ENCODE measurements at regions not wholly inside any gene's neighbourhood (a gene's known extent, or its start where the extent isn't known, plus 50 kb on each side); places are given as distances from the start of the nearest gene placed in this dataset.

GRCh38 chr3:176935194-176935888 is 261.9 kb downstream of the TBL1XR1 start:
- no peak for DNase-seq
- in situ Hi-C loops (cut with MboI; ENCODE audit: low pct_unique_long_range_greater_than_20kb, low sequenced_read_pairs), result no loop called here

DNA sequence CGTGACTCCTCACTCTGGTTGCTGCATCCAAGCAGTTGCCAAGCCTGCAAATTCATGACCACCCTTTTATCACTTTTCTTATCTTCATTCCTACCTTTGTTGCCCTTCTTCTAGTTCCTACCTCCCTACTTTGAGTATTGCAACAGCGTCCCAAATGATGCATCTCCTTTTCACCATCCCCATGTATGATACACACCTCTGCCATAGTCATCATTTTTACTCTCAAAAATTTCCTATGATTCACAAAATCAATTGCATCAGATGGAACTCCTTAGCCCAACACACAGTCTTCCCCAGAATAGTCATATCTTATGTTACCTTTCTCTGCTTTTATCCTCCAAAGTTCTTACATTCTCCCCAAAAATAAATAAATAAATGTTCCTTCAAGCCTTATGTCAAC is 262.6 kb downstream of the TBL1XR1 start:
- in situ Hi-C loops (cut with MboI; ENCODE audit: low pct_unique_long_range_greater_than_20kb, low sequenced_read_pairs), result no loop called here
- DNase-seq, result no peak

GRCh38 chr3:176933704-176934103 is 263.6 kb downstream of the TBL1XR1 start:
- DNase-seq, result no peak
- in situ Hi-C loops (cut with MboI; ENCODE audit: low pct_unique_long_range_greater_than_20kb, low sequenced_read_pairs), result no loop called here

GRCh38 chr3:176932433-176932832 is 264.8 kb downstream of the TBL1XR1 start:
- DNase-seq, result no peak
- in situ Hi-C loops (cut with MboI; ENCODE audit: low pct_unique_long_range_greater_than_20kb, low sequenced_read_pairs), result no loop called here

DNA sequence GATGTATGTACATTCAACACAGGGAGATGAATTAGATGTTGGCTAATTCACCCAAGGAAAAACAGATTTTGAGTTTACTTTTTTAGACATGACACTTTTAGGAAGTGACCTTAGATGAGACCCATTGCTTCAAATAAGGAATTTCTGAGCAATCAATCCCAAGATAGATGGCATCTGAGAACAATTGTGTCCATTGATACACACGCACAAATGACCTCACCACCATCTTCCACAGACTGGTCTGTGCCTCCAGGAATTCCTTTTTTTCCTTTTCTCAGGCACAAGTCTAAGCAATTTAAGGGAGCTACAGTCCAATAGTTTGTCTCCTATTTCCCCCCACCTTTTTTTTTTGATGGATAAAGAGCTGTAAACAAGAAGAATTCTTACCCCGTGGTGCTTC is 265.3 kb downstream of the TBL1XR1 start:
- no peak for DNase-seq
- in situ Hi-C loops (cut with MboI; ENCODE audit: low pct_unique_long_range_greater_than_20kb, low sequenced_read_pairs), result no loop called here

DNA sequence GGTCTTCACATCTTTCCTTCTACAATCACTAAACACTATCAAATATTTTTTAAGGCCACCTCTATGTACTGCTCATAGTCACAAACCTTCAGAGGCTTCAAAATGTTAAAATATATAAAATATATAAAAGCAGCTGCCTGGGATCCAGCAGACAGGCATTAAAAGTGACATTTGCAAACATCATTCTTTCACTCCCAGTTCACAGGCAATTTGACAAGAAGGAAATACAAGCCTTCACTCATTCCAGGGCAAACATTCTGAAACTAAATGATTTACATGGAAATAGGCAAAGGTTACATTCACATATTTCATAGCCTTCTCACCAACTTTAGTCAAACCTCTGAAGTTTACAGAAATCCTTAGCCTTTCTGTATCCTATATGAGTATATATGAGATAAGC is 266.3 kb downstream of the TBL1XR1 start:
- no peak for DNase-seq
- in situ Hi-C loops (cut with MboI; ENCODE audit: low pct_unique_long_range_greater_than_20kb, low sequenced_read_pairs), result no loop called here

DNA sequence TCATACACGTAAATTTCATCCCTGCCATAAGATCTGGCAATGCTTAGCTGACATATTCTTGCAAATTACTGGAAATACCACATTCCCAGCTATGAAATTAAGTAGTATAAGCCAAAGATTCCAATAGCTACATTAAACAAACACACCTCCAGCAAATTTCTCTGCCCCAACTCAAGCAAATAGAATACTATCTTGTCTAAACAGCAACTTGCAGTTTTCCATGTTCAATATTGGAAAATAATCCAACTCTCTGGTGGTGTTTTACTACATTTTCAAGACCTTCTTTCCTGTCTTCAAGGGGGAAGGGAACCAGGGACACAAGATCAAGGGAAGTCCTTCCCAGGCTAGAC is 268.7 kb downstream of the TBL1XR1 start:
- DNase-seq, result no peak
- in situ Hi-C loops (cut with MboI; ENCODE audit: low pct_unique_long_range_greater_than_20kb, low sequenced_read_pairs), result no loop called here

DNA sequence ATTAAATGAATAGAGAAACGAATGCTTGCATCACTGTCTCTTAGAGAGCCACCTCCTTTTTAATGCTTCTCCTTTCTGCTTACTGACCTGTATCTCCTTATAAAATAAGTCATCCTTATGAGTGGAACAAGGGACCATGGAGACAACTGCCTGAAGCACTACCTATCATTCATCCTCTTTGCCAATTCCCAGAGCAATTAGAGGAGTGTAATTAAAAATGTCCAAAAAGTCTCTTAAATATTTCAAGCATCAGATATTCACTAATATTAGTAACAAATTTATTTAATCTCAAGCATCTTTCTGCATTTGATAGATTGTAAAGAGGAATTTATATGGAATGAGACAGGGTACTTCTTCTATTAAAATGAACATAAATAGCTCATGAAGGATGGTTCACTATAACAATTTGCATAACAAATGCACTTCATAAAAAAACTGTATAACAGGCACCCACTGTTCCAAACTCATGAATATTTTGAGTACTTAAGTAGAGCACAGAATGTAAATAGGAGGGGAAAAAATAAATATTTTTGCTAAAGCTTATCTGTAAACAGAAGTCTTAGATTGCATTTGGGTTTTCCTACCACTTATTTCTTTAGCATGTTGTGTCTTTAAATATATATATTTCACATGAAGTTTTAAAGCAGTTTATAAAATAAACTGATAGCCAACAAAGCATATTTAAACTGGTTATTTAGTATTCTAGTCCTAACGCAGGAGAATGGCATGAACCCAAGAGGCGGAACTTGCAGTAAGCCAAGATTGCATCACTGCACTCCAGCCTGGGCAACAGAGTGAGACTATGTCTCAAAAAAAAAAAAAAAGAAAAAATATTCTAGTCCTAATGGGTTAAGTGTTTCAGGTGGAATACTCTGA is 269.3 kb downstream of the TBL1XR1 start:
- in situ Hi-C loops (cut with MboI; ENCODE audit: low pct_unique_long_range_greater_than_20kb, low sequenced_read_pairs), result no loop called here
- no peak for DNase-seq

- in situ Hi-C loops (cut with MboI; ENCODE audit: low pct_unique_long_range_greater_than_20kb, low sequenced_read_pairs), result no loop called here
- no peak for DNase-seq
Measured at GRCh38 chr3:176927280-176927679, 270.0 kb downstream of the TBL1XR1 start.

DNA sequence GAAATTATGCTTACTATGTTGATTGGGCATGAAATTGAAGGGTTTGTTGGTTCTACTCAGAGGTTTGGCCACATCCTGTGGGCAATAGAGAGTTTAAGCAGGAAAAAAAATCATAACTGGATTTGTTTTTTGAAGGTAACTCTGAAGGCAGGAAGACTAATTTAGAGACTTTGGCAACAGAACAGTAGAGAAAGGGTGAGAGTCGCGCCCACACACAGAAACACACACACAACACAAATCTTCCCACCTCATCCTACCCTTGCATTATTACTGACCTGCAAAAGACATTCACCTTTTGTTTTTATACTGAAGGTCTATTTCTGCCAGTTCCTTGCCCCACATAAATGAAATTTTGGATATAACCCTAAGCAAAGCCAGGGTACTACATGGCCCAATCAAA is 270.6 kb downstream of the TBL1XR1 start:
- in situ Hi-C loops (cut with MboI; ENCODE audit: low pct_unique_long_range_greater_than_20kb, low sequenced_read_pairs), result no loop called here
- no peak for DNase-seq

- no peak for DNase-seq
- in situ Hi-C loops (cut with MboI; ENCODE audit: low pct_unique_long_range_greater_than_20kb, low sequenced_read_pairs), result no loop called here
Measured at GRCh38 chr3:176926034-176926433, 271.2 kb downstream of the TBL1XR1 start.

DNA sequence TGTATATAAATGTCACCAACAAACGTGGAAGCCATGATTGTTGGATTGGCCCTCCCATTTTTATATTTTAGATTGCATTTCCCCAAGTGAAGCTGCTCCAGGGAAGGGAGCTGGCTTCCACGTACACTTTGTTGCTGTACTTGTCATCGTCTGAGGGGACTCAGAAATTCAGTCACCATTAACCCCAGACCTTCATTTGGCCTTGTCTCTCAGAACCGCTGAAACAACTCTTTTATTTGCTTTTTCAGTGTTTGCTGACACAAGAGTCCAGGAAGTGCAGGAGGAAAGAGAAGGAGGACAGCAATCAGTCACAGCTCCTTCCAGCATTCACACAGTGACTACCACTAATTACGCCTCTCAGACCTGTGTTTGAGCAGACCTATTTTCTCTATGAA is 276.5 kb downstream of the TBL1XR1 start:
- no peak for DNase-seq
- in situ Hi-C loops (cut with MboI; ENCODE audit: low pct_unique_long_range_greater_than_20kb, low sequenced_read_pairs), result no loop called here

DNA sequence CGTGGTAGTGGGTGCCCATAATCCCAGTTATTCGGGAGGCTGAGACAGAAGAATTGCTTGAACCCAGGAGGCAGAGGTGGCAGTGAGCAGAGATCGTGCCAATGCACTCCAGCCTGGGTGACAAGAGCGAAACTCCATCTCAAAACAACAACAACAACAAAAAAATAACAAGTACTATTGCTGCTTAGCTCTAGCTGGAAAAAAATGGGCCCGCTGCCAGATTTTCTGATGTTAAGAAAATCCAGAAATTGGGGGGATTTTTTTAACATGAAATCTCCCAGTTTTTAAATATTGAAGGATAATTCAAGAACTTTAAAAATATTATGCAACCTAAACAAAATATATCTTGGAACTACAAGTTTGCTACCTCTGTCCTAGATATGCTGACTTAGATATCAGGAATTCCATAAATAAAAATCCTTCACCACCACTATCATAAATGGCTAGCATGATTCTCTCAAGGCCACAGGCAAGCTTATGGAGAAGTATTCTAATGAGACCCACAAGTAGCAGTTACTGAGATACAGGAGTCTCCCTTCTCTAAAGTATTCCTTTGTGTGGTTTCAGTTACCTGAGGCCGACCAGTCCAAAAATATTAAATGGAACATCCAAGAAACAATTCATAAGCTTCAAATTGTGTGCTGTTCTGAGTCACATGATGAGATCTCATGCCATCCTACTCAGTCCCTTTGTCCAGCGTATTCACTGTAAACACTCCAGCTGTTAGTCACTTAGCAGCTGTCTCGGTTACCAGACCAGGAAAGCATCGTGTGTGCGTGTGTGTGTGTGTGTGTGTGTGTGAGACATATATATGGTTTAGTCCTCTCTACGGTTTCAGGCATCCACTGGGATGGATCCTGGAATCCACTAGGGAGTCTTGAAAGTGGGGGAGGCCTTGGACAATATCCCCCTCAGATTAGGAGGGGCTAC is 277.2 kb downstream of the TBL1XR1 start:
- in situ Hi-C loops (cut with MboI; ENCODE audit: low pct_unique_long_range_greater_than_20kb, low sequenced_read_pairs), result no loop called here
- DNase-seq, result no peak

DNA sequence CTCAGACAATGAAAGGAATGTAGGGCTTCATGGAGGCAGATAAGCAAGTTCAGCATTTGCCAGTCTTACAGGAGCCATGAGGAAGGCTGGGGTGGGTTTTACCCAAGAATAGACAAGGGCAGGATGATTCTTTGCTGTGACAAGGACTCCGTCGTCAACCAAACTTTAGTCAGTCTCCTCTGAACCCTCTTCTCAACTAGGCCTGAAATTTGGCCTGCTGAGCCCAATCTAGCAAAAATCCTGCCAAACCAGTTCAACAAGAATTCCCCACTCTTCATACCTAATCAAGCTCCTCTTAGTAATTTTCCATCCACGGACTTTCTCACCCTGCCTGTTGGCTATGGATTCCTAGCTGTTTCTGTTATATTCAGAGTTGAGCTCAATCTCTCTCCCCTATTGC is 280.5 kb downstream of the TBL1XR1 start:
- no peak for DNase-seq

GRCh38 chr3:176914764-176915163 is 282.5 kb downstream of the TBL1XR1 start:
- in situ Hi-C loops (cut with MboI; ENCODE audit: low pct_unique_long_range_greater_than_20kb, low sequenced_read_pairs), result no loop called here
- DNase-seq, result no peak

More for the DNA sequence above, 280.5 kb downstream of the TBL1XR1 start:
- in situ Hi-C loops (cut with MboI; ENCODE audit: low pct_unique_long_range_greater_than_20kb, low sequenced_read_pairs), result no loop called here

GRCh38 chr3:176911579-176911978 is 285.7 kb downstream of the TBL1XR1 start:
- DNase-seq, result no peak
- in situ Hi-C loops (cut with MboI; ENCODE audit: low pct_unique_long_range_greater_than_20kb, low sequenced_read_pairs), result no loop called here

- in situ Hi-C loops (cut with MboI; ENCODE audit: low pct_unique_long_range_greater_than_20kb, low sequenced_read_pairs), result no loop called here
- DNase-seq, result no peak
Measured at GRCh38 chr3:176909044-176909443, 288.2 kb downstream of the TBL1XR1 start.

DNA sequence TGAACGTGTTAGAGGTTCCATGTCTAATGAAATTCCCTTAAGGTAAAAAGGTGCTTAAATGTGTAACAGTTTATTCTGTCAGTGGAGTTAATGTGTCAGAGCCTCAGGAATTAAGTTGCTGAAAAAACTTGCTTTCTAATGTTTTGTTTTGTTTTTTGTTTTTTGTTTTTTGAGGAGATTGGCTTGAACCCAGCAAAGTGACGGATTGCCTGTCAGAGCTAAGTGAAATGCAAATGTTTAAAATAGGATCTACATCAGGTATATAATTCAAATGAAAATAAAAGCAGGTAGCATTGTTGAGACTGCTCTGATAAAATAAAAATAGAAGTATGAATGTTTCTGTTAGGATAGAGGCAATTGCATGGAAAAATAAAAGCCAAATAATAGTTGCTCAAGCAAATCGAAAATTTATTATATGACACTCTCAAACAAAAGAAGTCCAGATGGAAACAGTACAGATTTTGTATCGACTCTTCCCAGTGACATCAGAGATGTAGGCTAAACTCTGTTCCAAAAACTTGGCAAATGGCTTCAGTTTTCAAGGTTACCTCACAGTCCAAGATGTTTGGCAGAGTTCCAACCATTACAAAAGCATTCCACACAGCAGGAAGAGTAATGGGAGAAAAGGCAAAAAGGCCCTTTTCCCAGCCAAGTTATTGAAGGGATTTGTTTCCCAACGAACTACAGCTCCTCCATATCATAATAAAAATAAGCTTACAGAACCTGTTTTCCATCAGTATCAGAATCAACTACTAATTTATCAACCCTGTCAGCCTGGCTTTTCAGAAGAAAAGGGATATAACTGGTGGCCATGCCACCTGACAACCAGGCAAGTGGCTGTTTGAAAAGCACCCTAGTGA is 291.0 kb downstream of the TBL1XR1 start:
- in situ Hi-C loops (cut with MboI; ENCODE audit: low pct_unique_long_range_greater_than_20kb, low sequenced_read_pairs), result no loop called here
- DNase-seq, result no peak

DNA sequence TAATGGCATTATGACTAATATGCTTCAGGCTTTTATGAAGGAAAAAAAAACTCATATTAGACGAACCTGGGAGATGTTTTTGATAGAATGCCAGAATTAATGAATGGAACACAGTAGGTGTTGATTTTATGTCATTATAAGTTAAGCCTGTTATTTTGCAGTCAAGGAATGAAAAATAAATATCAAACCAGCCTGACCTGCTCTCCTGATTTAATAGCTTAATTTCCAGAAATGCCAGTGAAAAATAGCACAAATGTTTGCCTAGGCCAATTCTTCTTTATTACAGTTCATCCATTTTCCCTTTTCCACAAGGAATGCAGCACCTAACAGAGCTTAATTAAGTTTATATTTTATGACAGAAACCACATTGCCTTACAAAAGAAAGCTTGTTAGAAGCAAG is 292.0 kb downstream of the TBL1XR1 start:
- in situ Hi-C loops (cut with MboI; ENCODE audit: low pct_unique_long_range_greater_than_20kb, low sequenced_read_pairs), result no loop called here
- DNase-seq, result no peak
